ENCODE measurements at regions not wholly inside any gene's neighbourhood (a gene's known extent, or its start where the extent isn't known, plus 50 kb on each side); places are given as distances from the start of the nearest gene placed in this dataset.
A peak's percentile ranks its signal among the peaks of the same experiment; 100 is the strongest.

GRCh38 chr12:89033062-89033461 lies 319.2 kb downstream of the DUSP6 start (continued):
- TF ChIP-seq ZNF302 (CRISPR knock-in tag; IDR thresholded peaks at IDR 0.05) = no peak

DNA sequence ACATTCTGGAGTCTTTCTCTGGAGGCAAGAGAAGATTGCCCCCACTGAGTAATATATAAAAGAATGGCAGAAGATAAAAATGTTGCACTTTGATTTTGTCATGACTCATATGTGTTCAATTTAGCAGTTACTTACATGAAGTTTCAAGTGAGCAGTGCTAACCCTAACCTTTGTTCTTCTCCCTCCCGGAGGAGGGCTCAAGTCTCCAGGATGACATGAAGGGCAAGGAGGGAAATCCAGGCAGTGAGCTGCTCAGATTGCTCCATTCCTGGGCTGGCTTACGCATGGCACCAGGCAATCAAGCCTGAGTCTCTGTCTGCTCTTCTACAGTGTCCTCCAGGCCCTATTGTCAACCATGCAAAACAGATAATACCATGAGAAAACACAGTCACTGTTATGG lies 322.3 kb downstream of the DUSP6 start:
- FAIRE-seq (no peak), DNase-seq (ENCODE audit: low read depth in 1 of 2, low spot score in 1 of 2) (no peak), ATAC-seq (no peak)
- POLR2A ChIA-PET = no interaction called here
- 73% methylated on average over 2 of the region's 2 CpGs for WGBS (ENCODE audit: missing lambda C conversion rate)
- H3K4me3 ChIP-seq = no peak overlapping the region
- TF ChIP-seq EHF (CRISPR knock-in tag; IDR thresholded peaks at IDR 0.05) = no peak
- no peak for TF ChIP-seq FOSL2 (IDR thresholded peaks at IDR 0.05)
- 0 out of 2 replicates have a peak, but pooled peaks have one; percentile 9 for TF ChIP-seq FOSL2 (CRISPR knock-in tag; IDR thresholded peaks at IDR 0.05)
- no peak for TF ChIP-seq CHD4 (IDR thresholded peaks at IDR 0.05; ENCODE audit: borderline replicate concordance)
- no peak for TF ChIP-seq EP300 (IDR thresholded peaks at IDR 0.05)
- H3K9me3 ChIP-seq = no peaks in the 10 kb centered on the region
- H3K27ac ChIP-seq = no peak overlapping the region
- no peak overlapping the region for H3K4me2 ChIP-seq
- CTCF ChIA-PET = interaction anchor here (1.0 to 1.5 kb wide), 4 partner anchors 10 to 432 kb away, joined by 3 to 13 read pairs (median 4); no protein-coding TSS in a partner anchor
- H3K4me1 ChIP-seq = no peaks in the 10 kb centered on the region

DNA sequence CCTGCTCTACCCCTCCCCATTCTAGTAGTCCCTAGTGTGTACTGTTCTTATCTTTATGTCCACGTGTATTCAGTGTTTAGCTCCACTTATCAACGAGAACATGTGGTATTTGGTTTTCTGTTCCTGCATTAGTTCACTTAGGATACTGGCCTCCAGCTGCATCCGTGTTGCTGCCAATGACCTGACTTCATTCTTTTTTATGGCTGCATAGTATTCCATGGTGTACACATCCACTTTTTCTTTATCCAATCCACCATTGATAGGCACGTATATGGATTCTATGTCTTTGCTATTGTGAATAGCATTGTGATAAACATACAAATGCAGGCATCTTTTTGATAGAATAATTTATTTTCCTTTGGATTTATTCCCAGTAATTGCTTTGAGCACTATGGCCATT lies 327.7 kb downstream of the DUSP6 start:
- ChIA-PET CTCF (interaction anchor here (0.7 to 1.9 kb wide), 5 partner anchors 30 to 504 kb away, joined by 3 to 10 read pairs (median 4); partner anchors contain the start of genes GALNT4 and POC1B), POLR2A (no interaction called here)
- DNase-seq (ENCODE audit: low read depth in 1 of 2, low spot score in 1 of 2) (no peak), FAIRE-seq (no peak), ATAC-seq (no peak)
- 25% methylated on average over 4 of the region's 4 CpGs for WGBS (ENCODE audit: missing lambda C conversion rate)
- no peak overlapping the region for H3K4me3 ChIP-seq
- no peak overlapping the region for H3K27ac ChIP-seq
- H3K9me3 ChIP-seq = 0 out of 3 replicates have a peak, but pooled peaks cover 3% of the 10 kb centered on the region
- H3K4me2 ChIP-seq = no peak overlapping the region
- 0 out of 3 replicates have a peak, but pooled peaks cover 4% of the 10 kb centered on the region for H3K4me1 ChIP-seq
- TF ChIP-seq MAZ (IDR thresholded peaks at IDR 0.05; ENCODE audit: borderline replicate concordance, low read depth, low read length) = no peak
- no peak for TF ChIP-seq ZFP36 (IDR thresholded peaks at IDR 0.05; ENCODE audit: borderline replicate concordance, partially characterized antibody)
- TF ChIP-seq RCOR1 (IDR thresholded peaks at IDR 0.05; ENCODE audit: low read depth, low read length) = no peak
- TF ChIP-seq FOXS1 (CRISPR knock-in tag; IDR thresholded peaks at IDR 0.05) = no peak
- TF ChIP-seq, protein P1, sequence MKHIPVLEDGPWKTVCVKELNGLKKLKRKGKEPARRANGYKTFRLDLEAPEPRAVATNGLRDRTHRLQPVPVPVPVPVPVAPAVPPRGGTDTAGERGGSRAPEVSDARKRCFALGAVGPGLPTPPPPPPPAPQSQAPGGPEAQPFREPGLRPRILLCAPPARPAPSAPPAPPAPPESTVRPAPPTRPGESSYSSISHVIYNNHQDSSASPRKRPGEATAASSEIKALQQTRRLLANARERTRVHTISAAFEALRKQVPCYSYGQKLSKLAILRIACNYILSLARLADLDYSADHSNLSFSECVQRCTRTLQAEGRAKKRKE (CRISPR knock-in tag; IDR thresholded peaks at IDR 0.05; ENCODE audit: low read depth) = no peak
- no peak for TF ChIP-seq RAD21 (conservative IDR thresholded peaks at IDR 0.05 in 1 of 2, IDR thresholded peaks at IDR 0.05 in 1 of 2)
- no peak for TF ChIP-seq HOXA7 (CRISPR knock-in tag; IDR thresholded peaks at IDR 0.05)
- TF ChIP-seq RARB (CRISPR knock-in tag; IDR thresholded peaks at IDR 0.05) = no peak
- no peak for TF ChIP-seq RFX5 (IDR thresholded peaks at IDR 0.05)
- no peak for TF ChIP-seq MYC (IDR thresholded peaks at IDR 0.05; ENCODE audit: borderline replicate concordance, low read length)
- TF ChIP-seq, protein P2, sequence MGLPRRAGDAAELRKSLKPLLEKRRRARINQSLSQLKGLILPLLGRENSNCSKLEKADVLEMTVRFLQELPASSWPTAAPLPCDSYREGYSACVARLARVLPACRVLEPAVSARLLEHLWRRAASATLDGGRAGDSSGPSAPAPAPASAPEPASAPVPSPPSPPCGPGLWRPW (IDR thresholded peaks at IDR 0.05) = no peak

DNA sequence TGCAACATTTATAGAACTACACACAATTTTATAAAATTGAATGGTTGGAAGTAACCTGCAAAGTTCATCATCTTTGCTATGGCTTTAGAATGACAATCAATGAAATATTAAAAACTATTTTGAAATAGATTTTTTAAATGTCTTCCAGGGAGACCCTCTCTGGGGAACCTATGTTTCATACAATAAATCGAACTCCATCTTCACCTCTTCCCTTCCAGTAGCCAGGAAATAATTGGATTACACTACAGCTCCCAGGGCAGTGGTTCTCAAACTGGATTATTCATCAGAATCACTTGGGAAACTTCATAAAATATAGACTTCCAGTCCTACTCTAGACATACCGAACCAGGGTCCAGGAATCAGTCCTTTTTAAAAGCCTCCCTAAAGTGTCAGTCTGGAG lies 328.4 kb downstream of the DUSP6 start:
- WGBS (ENCODE audit: missing lambda C conversion rate) = 44% methylated on average over 2 of the region's 2 CpGs
- ChIA-PET POLR2A (no interaction called here), CTCF (interaction anchor here (0.6 to 1.9 kb wide), 5 partner anchors 30 to 505 kb away, joined by 3 to 10 read pairs (median 4); partner anchors contain the start of genes GALNT4 and POC1B)
- DNase-seq (ENCODE audit: low read depth in 1 of 2, low spot score in 1 of 2) (no peak), FAIRE-seq (no peak), ATAC-seq (no peak)
- 0 out of 3 replicates have a peak, but pooled peaks cover 3% of the 10 kb centered on the region for H3K9me3 ChIP-seq
- no peak overlapping the region for H3K4me3 ChIP-seq
- peaks cover 7% of the 10 kb centered on the region; the same call in 2 of the 3 replicates for H3K4me1 ChIP-seq
- H3K4me2 ChIP-seq = no peak overlapping the region
- no peak overlapping the region for H3K27ac ChIP-seq
- TF ChIP-seq SMC3 (IDR thresholded peaks at IDR 0.05) (no peak), FOSL2 (IDR thresholded peaks at IDR 0.05) (no peak), FOSL2 (CRISPR knock-in tag; IDR thresholded peaks at IDR 0.05) (no peak), MAFK (IDR thresholded peaks at IDR 0.05; ENCODE audit: partially characterized antibody) (no peak), CTCF (IDR thresholded peaks at IDR 0.05) (no peak), TFCP2L1 (CRISPR knock-in tag; IDR thresholded peaks at IDR 0.05) (no peak), HEYL (CRISPR knock-in tag; IDR thresholded peaks at IDR 0.05) (no peak), BHLHE40 (IDR thresholded peaks at IDR 0.05; ENCODE audit: low read depth, low read length) (no peak), NPAS2 (CRISPR knock-in tag; IDR thresholded peaks at IDR 0.05; ENCODE audit: borderline replicate concordance) (no peak), JUN (IDR thresholded peaks at IDR 0.05) (no peak), MAZ (IDR thresholded peaks at IDR 0.05; ENCODE audit: borderline replicate concordance, low read depth, low read length) (no peak), HOXA7 (CRISPR knock-in tag; IDR thresholded peaks at IDR 0.05) (no peak), HOXB5 (CRISPR knock-in tag; IDR thresholded peaks at IDR 0.05) (no peak), NFE2L2 (conservative IDR thresholded peaks at IDR 0.05; ENCODE audit: low read length) (no peak), GATA3 (IDR thresholded peaks at IDR 0.05; ENCODE audit: borderline replicate concordance) (no peak), BCL3 (IDR thresholded peaks at IDR 0.05) (no peak)
- TF ChIP-seq, protein P3, sequence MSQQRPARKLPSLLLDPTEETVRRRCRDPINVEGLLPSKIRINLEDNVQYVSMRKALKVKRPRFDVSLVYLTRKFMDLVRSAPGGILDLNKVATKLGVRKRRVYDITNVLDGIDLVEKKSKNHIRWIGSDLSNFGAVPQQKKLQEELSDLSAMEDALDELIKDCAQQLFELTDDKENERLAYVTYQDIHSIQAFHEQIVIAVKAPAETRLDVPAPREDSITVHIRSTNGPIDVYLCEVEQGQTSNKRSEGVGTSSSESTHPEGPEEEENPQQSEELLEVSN (IDR thresholded peaks at IDR 0.05; ENCODE audit: borderline replicate concordance, low read depth) = no peak
